GDM1 (cell line): ENCODE measurements at regions not wholly inside any gene's neighbourhood (a gene's known extent, or its start where the extent isn't known, plus 50 kb on each side); places are given as distances from the start of the nearest gene placed in this dataset.
"Not testable (repeated sequence)": the region's sequence is repeated elsewhere in the genome, so short reads cannot be mapped to it uniquely, and the experiment has no call there.

ENCODE experiments used
- DNase-seq: peaks from one replicate; lab custom pipeline; 2025; lab: John Stamatoyannopoulos, UW

DNA sequence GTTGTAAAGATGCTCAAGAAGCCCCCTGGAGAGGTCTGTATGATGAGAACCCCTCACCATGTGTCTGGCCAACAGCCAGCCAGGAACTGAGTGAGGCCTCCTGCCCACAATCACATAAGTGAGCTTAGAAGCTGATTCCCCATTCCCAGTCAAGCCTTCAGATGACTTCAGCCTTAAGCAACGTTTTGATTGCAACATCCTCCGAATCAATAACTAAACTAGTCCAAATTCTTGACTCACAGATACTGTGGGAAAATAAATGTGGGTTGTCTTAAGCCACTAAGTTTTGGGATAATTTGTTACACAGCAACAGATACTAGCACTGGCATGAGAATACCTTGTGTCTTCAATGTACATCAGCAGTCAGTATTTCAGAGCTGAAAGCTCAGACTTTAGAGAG lies 54.5 kb upstream of the HS3ST4 start:
- no peak for DNase-seq

DNA sequence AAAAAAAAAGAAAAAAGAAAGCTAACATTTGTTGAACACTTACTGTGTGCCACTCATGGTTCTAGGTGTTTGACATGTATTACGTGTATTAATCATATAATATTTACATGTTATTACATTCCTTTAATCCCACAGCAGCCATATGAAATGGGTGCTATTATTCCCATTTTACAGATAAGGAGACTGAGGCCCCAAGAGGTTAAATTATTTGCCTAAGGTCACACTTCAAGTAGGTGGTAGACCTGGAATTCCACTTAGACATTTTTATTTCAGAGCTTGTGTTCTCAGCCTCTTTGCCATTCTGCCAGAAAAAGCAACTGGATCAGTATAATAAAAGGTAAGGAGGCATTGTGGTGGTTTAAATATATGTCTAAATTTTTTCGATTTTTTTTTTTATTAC lies 55.1 kb upstream of the HS3ST4 start:
- no peak for DNase-seq

DNA sequence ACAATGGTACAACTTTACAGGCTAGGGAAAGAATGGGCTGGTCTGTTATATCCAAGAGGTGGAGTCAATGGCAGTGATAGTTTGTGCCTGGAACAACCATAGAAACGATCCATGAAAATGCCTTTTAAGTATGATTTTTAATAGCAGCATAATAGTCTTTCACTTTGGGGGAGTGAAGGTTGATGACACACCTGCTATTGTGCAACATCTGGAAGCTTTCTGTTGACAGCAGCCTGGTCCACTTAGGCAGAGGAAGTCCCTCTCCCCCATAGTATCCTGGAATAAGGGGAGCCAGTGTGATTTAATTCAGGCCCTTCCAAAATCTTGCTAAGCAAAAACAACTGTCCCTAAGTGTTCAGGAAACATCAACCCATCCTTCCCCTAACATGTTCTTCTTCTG lies 56.3 kb upstream of the HS3ST4 start:
- no peak for DNase-seq

DNA sequence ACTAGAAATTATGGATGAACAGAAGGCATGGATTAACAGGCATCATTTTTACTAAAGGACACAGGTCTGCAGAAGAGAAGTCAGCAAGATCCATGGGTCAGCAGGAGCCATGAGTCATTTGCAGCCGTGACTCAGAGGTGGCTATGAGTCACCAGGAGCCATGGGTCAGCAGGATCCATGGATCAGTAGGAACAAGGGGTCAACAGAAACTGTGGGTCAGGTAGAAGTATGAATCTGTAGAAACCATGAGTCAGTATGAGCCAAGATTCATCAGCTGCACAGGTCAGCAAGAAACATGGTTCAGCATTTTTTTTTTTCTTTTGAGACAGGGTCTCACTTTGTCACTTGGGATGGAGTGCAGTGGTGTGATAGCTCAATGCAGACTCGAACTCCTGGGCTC lies 58.2 kb upstream of the HS3ST4 start:
- no peak for DNase-seq

DNA sequence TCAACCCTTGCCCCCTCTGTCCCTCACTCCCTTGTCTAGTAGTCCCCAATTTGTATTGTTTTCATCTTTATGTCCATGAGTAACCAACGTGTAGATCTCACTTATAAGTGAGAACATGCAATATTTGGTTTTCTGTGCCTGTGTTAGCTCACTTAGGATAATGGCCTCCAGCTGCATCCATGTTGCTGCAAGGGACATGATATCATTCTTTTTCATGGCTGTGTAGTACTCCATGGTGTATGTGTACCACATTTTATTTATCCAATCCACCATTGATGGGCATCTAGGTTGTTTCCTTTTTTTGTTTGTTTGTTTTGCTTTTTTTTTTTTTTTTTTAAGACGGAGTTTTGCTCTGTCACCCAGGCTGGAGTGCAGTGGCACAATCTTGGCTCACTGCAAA lies 63.0 kb upstream of the HS3ST4 start:
- no peak for DNase-seq

DNA sequence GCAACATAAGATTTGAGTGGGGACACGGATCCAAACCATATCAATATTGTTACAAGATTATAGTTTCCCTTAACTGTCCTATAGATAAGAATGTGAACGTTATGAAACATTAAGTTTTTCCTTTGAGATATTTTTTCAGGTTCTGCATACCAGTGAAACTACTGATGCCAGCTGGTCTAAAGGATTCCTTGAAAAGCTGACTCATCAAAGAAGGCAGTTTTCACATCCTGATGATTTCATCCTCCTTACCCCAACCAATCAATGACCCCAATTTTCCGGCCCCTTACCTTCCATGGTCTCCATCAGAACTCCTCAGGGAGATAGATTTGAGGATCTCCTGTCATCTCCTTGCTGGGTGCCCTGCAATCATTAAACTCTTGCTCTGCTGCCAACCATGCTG lies 64.1 kb upstream of the HS3ST4 start:
- DNase-seq, result no peak

DNA sequence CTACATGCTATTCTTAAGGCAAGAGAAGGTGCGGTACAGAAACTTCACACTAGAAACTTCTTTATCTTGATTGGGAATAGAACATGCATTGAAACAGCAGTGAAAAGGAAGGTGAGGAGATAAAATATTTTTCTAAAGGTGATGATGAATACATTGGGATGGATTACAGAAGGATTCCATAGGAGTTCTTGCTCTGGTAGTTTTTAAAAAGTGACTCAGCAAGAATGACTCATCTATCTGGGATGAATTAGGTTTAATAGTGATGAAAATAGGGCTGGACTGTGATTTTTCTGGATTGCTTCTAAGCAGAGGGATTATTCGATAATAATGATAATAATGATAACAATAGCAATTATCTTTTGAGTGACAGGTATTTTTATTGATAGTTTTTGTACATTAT lies 65.6 kb upstream of the HS3ST4 start:
- DNase-seq, result no peak

DNA sequence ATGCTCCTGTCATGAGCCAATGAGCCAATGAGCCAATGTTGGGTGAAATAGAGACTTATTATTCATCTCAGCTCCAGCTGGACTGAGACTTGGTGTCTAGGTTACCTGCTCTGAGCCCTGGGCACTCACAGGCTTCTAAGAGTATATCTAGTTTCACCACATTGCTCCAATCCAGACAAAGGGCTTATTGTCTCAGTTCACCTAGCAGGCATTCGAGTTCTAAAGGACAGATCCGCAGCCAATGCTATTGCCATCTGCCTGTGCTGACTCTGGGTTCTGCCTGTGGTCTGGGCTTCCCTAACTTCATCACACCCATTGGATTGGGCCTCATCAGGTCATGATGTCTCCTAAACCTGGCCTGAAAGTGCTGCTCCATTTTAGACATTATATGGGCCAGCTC lies 66.1 kb upstream of the HS3ST4 start:
- no peak for DNase-seq

DNA sequence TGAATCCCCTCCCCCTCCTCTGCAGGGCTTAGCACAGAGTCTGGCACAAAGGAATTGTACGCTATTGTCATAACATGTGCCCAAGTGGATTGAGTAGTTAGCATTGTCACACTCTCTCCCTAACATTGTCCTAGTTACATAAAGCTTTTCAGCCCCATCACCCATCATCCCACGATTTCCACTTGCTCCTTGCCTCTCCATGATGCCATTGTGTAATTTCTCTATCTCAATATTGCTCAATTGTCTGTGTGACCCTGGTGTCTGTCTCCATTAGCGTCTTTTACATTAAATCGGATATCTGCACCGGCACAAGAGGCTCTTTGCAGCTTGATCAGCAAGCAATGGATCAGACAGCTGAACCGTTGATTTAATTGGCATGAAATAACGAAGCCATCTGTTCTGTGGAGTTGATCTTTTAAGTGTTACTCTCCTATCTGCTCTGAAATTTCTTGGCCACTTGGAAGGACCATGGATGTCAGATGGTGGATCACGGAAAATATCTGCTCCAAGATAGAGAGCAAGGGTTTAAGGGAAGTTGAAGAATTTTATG lies 77.0 kb upstream of the HS3ST4 start:
- no peak for DNase-seq

DNA sequence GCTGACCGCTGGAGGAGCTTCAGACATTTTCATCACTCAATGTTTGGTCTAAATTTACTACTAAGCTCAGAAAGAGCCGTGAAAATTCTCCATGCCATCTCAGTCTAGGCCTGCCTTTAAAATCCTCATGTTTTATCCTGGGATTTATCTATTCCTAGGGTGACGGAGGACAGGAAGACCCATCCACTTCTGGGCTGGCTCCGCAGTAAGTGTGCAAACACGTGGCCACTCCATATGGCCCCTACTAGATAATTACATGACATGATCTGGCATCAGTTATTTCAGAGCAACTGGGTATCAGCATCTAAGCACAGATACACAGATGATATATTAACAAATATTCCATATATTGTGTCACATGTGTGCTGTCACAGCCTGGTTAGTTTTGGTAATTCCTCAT lies 77.8 kb upstream of the HS3ST4 start:
- DNase-seq, result no peak

DNA sequence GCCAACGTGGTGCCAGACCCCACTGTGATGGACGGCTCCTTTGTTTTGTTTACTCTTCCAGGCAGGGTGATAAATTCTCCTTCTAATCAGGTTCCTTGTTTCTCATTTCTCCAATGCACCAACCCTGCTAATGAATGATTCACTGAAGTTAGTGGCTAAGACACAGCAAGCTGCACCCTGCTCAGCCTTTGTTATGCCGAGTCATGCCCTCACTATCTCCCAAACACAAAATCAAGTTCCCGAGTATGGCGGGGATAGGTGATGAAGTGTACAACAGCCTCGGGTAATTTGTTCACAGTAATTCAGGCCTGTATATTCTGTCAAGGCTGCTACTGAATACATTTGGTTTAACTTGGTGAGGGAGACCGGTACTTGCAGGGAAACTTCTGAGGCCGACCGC lies 83.8 kb upstream of the HS3ST4 start:
- no peak for DNase-seq

DNA sequence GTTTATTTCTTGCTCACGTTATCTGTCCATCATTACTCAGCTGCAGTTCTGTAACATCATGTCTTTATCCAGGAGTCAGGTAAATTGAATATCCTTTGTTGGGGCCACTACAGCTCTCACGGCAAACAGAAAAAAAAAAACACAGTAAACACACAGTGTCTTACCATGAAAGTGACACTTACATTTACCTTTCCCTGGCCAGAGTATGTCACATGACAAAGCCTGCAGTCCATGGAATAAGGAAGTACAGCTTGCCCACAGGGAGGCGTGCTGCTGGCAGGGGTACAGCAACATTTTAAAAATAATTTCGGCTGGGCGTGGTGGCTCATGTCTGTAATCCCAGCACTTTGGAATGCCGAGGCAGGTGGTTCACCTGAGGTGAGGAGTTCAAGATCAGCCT lies 85.7 kb upstream of the HS3ST4 start:
- no peak for DNase-seq

DNA sequence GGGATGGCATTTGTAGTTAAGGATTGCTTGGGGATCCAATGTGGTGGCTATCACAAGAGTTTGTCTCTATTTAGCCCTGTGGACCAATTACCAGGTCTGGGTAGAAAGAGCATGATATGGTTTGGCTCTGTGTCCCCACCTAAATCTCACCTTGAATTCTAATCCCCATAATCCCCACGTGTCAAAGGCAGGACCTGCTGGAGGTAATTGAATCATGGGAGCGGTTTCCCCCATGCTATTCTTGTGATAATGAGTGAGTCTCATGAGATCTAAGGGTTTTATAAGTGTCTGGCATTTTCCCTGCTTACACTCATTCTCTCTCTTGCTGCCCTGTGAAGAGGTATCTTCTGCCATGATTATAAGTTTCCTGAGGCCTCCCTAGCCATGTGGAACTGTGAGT lies 86.4 kb upstream of the HS3ST4 start:
- no peak for DNase-seq

DNA sequence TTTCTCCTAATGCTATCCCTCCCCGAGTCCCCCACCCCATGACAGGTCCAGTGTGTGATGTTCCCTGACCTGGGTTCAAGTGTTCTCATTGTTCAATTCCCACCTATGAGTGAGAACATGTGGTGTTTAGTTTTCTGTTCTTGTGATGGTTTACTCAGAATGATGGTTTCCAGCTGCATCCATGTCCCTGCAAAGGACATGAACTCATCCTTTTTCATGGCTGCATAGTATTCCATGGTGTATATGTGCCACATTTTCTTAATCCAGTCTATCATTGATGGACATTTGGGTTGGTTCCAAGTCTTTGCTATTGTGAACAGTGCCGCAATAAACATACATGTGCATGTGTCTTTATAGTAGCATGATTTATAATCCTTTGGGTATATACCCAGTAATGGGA lies 90.5 kb upstream of the HS3ST4 start:
- DNase-seq, result not testable (repeated sequence)

DNA sequence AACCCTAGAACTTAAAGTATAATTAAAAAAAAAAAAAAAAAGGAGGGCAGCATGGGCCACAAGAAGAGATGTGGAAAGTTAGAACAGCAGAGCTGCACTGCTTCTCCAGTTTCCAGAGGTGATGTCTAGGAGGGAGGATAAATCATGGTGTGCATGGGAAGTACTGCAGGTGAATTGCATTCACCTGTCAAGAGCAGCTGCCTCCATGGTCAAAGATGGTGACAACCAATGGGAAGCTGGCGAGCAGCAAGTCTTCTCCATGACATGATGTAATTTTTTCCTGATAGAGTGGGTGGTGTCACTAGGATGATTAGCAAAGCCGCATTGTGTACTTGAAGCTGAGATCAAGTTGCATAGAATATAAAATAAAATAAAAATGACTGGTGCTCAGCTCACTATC lies 95.6 kb upstream of the HS3ST4 start:
- DNase-seq, result no peak

DNA sequence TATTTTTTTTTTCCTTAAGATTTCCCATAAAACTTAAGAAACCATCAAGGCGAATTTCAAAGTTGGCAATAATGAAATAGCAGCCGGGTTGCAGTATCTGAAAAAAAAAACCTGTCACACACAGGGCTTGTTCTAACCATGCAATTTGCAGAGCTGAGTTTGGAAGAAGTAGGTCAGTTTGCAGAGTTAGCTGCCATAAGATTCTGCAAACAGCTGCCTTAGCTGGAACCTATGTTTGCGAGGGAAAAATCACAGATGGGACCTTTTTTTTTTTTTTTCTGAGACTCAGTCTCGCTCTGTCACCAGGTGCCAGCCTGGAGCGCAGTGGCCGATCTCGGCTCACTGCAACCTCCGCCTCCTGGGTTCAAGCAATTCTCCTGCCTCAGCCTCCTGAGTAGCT lies 98.5 kb upstream of the HS3ST4 start:
- no peak for DNase-seq

DNA sequence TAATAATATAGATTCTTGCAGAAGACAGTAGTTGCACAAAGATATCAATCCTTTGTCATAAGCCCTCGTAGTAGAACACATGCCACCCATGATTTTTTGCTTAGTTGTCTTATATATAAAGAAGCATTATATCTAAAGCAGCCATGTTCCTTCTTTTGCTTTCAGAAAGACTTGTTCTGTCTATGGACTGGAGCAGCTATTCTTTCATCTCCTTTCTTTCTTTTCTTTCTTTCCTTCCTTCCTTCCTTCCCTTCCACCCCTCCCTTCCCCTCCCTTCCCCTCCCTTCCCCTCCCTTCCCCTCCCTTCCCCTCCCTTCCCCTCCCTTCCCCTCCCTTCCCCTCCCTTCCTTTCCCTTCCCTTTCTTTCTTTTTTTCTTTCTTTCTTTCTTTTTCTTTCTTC lies 104.0 kb upstream of the HS3ST4 start:
- no peak for DNase-seq

DNA sequence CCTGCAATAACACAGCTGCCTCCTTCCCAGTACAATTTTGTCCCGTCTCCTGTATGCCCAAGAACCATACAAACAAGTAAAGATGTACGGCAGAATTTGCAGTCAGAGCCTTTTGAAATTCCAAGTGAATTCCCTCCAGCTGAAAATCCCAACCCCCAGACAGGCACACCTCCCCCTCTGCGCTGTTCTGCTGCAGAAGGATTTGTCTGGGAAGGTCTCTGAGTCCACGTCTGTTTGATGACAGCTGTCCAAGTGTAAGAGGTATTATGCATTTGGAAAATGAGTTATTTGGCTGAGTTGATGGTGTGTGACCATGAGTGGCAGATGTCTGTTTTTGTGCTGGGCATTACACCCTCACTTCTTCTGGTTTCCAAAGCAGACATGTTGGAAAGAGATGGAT lies 104.9 kb upstream of the HS3ST4 start:
- no peak for DNase-seq

DNA sequence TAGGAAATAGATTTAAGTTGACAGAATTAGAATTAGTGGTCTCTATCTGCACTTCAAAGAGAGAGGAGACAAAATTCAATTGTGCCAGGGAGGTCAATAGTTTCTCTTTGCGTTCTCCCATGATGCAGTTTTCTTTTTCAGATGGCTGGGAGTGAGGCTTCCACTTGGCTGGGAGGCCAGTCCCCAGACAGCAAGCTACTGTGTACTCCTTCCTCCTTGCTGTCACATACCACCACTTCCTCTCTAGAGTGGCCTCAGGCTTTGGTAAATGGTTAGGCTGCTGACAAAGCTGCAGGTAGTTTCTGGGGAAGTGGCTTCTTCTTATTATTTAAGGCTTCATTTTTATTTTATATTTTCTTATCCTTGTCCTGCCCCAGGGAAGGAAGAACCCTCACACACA lies 106.2 kb upstream of the HS3ST4 start:
- no peak for DNase-seq

DNA sequence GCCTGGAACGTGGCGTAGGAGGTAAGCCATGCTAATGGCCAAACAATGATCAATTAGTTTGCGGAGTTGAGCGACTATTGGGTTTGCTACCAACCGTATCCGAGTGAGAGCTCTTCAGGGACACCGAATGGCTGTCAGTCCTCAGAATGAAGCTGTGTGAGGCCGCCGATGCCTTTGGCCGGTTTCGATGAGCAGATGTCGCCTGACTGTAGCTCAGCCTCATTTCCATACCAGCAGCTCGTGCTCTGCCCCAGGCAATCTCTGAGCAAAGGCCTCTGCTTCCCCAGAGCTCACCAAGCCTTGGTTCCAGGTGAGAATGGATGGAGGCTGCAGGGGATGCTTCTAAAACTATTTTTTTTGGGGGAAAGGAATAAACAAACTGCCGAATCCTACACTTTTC lies 111.7 kb upstream of the HS3ST4 start:
- DNase-seq, result no peak

DNA sequence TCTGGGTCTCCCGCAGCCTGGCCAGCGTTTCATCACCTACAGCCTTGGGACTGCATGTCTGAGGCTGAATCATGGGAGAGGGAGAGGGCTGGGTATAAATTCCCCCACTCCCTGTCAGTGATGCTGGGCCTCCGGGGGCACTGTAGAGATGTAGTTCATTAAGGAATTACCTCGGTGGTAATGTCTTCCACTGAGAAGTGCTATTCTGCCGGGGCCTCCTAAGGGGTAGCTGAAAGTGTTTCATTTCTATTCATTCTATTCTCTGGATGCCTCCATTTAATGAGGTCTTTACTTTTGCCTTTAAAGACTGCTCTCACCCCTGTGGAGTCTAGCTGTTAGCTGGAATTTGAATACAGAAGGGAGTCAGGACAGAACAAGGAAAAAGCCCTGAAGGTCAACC lies 116.4 kb upstream of the HS3ST4 start:
- DNase-seq, result no peak

DNA sequence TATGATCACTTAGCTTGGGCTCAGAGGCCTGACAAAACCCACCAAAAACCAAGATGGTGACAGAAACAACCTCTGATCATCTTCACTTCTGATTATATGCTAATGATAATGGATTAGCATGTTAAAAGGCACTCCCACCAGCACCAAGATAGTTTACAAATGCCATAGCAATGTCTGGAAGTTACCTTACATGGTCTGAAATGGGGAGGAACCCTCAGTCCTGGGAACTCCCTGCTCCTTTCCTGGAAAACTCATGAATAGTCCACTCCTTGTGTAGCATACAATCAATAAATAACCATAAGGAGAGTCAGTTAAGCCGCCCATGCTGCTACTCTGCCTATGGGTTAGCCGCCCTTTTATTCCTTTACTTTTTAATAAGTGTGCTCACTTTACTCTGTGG lies 120.0 kb upstream of the HS3ST4 start:
- no peak for DNase-seq

DNA sequence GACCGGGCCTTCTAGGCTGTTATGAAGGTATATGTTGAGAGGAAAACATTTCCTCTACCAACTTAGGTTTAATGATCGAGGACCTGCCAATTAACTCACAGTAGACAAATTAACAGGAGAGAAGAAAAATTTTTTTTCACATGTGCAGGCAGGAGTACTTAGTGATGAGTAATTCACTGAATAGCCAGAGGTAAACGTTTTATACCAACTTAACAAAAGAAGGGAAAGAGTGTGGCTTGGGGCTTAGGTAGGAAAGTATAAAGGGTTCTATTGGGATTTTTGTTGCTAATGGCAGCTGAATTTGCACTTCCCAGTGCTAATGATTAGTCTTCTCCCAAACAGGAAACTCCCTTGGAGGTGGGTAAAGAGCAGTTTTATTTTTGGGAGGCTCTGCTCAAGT lies 121.6 kb upstream of the HS3ST4 start:
- no peak for DNase-seq

DNA sequence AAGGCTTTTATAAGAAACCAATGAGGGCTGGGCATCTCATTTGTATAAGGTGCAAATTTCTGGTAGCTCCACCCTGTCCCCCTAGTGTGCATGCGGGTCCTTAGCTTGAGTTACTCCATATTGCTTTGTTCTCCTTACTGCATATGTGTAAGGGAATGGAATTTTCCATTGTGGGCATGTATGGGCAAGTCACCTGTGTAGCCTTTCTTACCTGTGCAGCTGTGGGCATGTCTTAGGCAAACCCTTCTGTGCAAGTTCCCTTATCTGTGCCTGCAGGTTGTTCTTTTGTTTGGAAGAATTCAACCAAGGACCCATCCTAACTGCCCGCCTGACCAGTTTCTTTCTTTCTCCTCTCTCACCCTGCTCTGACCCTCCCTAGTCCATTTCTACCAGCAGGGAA lies 122.8 kb upstream of the HS3ST4 start:
- no peak for DNase-seq

DNA sequence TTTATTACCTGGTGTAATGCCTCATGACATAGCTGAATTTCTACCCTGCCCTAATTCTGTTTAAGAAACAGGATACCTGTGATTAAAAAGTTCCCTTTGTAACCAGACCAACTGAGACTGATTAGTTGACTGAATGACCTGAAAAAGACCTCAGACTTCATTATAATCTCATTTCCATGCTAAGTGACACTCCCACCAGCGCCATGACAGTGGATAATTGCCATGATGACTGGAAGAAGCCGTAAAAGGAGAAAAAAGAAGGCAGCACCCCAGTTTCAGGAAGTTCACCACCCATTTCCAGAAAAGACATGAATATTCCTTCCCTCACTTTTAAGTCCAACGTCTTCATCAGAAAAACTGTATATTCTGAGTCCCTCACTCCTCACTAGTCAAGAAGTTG lies 125.6 kb upstream of the HS3ST4 start:
- no peak for DNase-seq
